Common myeloid progenitor, CD34-positive (primary cell): ENCODE measurements at regions not wholly inside any gene's neighbourhood (a gene's known extent, or its start where the extent isn't known, plus 50 kb on each side); places are given as distances from the start of the nearest gene placed in this dataset.

Experiments used
- CTCF ChIA-PET: fragments of 350-600 bp; sonication (Branson Sonifier 250); formaldehyde crosslinking; loops from one replicate; lab custom pipeline; 2021; ENCODE audit warnings: antibody characterized with exemption; lab: Charles Lee
- POLR2A ChIA-PET: fragments of 350-600 bp; sonication (Branson Sonifier 250); formaldehyde crosslinking; loops from one replicate; lab custom pipeline; 2021; ENCODE audit warnings: antibody characterized with exemption; lab: Charles Lee
- DNase-seq, 3 donors: peaks; one replicate each; pipeline versions ENCODE4 v3.0.0 to v3.0.0-alpha.2; 2013
- H3K27ac ChIP-seq, 2 experiments: 1 replicate in 1 of 2; 2 replicates in 1 of 2; pipeline ENCODE4 v1.7.0; 2013; ENCODE audit warnings: inconsistent platforms in 2 of 2, low read length in 2 of 2, mild to moderate bottlenecking in 2 of 2, low read depth in 1 of 2, moderate library complexity in 1 of 2; ENCODE audit not compliant: severe bottlenecking in 2 of 2, insufficient read depth in 1 of 2, poor library complexity in 1 of 2
- H3K27me3 ChIP-seq, 5 experiments: replicated peaks in 2 of 5; 1 replicate in 3 of 5; 2 replicates in 2 of 5; pipeline versions ENCODE4 v1.6.1 to v1.7.0; 2013; ENCODE audit warnings: low read length in 4 of 5, mild to moderate bottlenecking in 2 of 5, moderate library complexity in 2 of 5, inconsistent platforms in 1 of 5; ENCODE audit not compliant: insufficient read depth in 5 of 5, control insufficient read depth in 4 of 5
- H3K36me3 ChIP-seq, 4 experiments: 1 replicate in 2 of 4; 2 replicates in 2 of 4; pipeline versions ENCODE4 v1.6.1 to v1.7.0; 2013; ENCODE audit warnings: low read length in 3 of 4, control low read depth in 1 of 4, mild to moderate bottlenecking in 1 of 4; ENCODE audit not compliant: control insufficient read depth in 4 of 4, insufficient read depth in 4 of 4
- H3K4me1 ChIP-seq, 4 experiments: 1 replicate in 3 of 4; 2 replicates in 1 of 4; pipeline versions ENCODE4 v1.6.1 to v1.7.1; 2013; ENCODE audit warnings: low read length in 3 of 4, mild to moderate bottlenecking in 3 of 4, control low read depth in 1 of 4, inconsistent platforms in 1 of 4, moderate library complexity in 1 of 4; ENCODE audit not compliant: control insufficient read depth in 4 of 4, insufficient read depth in 4 of 4; ENCODE audit errors: control extremely low read depth in 1 of 4
- H3K4me3 ChIP-seq, 7 experiments: 1 replicate in 4 of 7; 2 replicates in 3 of 7; pipeline versions ENCODE4 v1.5.1 to v1.7.0; 2013; ENCODE audit warnings: mild to moderate bottlenecking in 7 of 7, low read length in 6 of 7, moderate library complexity in 6 of 7, inconsistent platforms in 2 of 7, low read depth in 2 of 7, control low read depth in 1 of 7; ENCODE audit not compliant: insufficient read depth in 4 of 7, control insufficient read depth in 1 of 7; ENCODE audit errors: extremely low read depth in 1 of 7
- H3K9me3 ChIP-seq, 5 experiments: 1 replicate in 4 of 5; 2 replicates in 1 of 5; pipeline versions ENCODE4 v1.6.1 to v1.7.1; 2013; ENCODE audit warnings: low read length in 4 of 5, mild to moderate bottlenecking in 2 of 5, inconsistent platforms in 1 of 5, low read depth in 1 of 5, moderate library complexity in 1 of 5; ENCODE audit not compliant: control insufficient read depth in 4 of 5, insufficient read depth in 2 of 5; ENCODE audit errors: control extremely low read depth in 1 of 5
- WGBS: methylation state at CpG from one replicate; pipeline ENCODE4 v1.1.5; 2013; ENCODE audit not compliant: insufficient coverage; 5-methylcytosine and 5-hydroxymethylcytosine counted together

- 90% methylated on average over 2 of the region's 3 CpGs for WGBS
- DNase-seq, result no peak
- Histone ChIP-seq H3K4me3 (no peak overlapping the region), H3K36me3 (no peaks in the 10 kb centered on the region), H3K27ac (no peak overlapping the region), H3K4me1 (no peaks in the 10 kb centered on the region), H3K27me3 (no peaks in the 10 kb centered on the region), H3K9me3 (peaks cover 0 to 1% (median 0%) of the 10 kb centered on the region in 5 experiments)
- CTCF ChIA-PET, result no interaction called here
- POLR2A ChIA-PET, result no interaction called here
Measured at GRCh38 chr20:21902391-21902790, 196.9 kb downstream of the PAX1 start.

DNA sequence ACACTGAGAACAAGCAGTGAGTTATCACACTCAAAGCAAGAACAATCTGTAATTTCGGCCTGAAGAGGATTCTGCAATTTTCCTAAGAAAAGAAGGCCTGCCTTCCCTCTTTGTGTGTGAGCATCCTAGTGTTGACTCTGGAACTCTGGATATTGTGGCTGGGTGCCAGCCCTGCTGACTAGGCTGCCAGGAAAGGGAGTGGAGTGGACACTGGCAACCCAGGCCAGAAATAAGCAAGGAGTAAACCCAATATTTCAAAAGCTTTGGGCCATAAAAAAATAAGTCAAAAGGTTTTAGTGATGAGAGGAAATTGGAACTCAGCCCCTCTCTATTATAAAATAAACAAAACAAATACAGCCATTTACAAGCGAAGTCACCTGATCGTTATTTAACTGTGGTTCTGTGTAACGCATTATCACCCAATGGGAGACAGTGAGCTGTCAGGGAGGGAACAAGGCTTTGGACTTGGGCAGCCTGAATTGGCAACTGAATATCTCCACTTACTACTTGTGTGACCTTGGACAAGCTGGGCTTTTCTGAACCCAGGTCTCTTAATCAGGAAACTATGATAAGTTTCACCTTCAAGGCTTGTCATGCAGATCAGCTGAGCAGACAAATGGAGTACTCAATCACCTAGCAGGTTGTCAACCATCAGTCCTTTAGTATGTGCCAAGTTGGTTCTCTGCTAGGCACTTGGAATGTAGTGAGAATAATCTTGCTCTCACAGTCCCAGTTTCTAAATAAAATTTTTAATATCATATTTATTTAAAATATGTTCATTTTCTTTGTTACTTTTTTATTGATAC is 196.2 kb downstream of the PAX1 start:
- DNase-seq, result no peak
- no peaks in the 10 kb centered on the region for H3K36me3 ChIP-seq
- 95% methylated on average over 4 of the region's 4 CpGs for WGBS
- H3K27me3 ChIP-seq, result no peaks in the 10 kb centered on the region
- H3K27ac ChIP-seq, result no peak overlapping the region
- ChIA-PET CTCF (no interaction called here), POLR2A (no interaction called here)
- H3K9me3 ChIP-seq, result peaks cover 0 to 1% (median 0%) of the 10 kb centered on the region in 5 experiments
- no peaks in the 10 kb centered on the region for H3K4me1 ChIP-seq
- no peak overlapping the region for H3K4me3 ChIP-seq

GRCh38 chr20:21900431-21900830 is 195.0 kb downstream of the PAX1 start:
- Histone ChIP-seq H3K4me1 (no peaks in the 10 kb centered on the region), H3K4me3 (no peak overlapping the region), H3K36me3 (no peaks in the 10 kb centered on the region), H3K27me3 (no peaks in the 10 kb centered on the region), H3K9me3 (peaks cover 0 to 1% (median 0%) of the 10 kb centered on the region in 5 experiments), H3K27ac (no peak overlapping the region)
- DNase-seq, result no peak
- POLR2A ChIA-PET, result no interaction called here
- WGBS, result 100% methylated on average over 5 of the region's 5 CpGs
- CTCF ChIA-PET, result no interaction called here

GRCh38 chr20:21874921-21875320 is 169.5 kb downstream of the PAX1 start:
- POLR2A ChIA-PET, result no interaction called here
- no peak for DNase-seq
- Histone ChIP-seq H3K4me3 (no peak overlapping the region), H3K4me1 (no peaks in the 10 kb centered on the region), H3K27ac (no peak overlapping the region), H3K9me3 (no peaks in the 10 kb centered on the region), H3K36me3 (no peaks in the 10 kb centered on the region), H3K27me3 (no peaks in the 10 kb centered on the region)
- CTCF ChIA-PET, result no interaction called here

DNA sequence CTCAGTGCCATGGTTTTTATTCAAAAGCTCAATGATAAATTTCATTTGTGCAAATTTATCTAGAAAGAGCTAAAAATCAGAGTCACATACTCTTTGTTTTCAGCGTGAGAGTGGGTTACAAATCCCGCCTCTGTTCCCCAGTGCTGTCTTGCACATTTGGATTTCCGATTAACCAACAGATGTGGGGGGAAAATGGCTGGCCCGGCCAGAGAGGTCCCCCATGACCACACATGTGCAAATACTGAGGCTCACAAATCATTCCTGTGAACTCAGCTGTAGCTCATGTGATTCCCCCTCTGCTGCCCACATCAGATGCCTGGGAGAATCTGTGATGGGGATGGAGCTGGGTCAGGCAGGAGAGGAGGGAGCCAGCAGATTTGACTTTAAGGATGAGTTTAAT is 168.7 kb downstream of the PAX1 start:
- ChIA-PET CTCF (no interaction called here), POLR2A (no interaction called here)
- Histone ChIP-seq H3K27ac (no peak overlapping the region), H3K9me3 (no peaks in the 10 kb centered on the region), H3K36me3 (no peaks in the 10 kb centered on the region), H3K27me3 (no peaks in the 10 kb centered on the region), H3K4me3 (no peak overlapping the region), H3K4me1 (no peaks in the 10 kb centered on the region)
- no peak for DNase-seq
- 93% methylated on average over 3 of the region's 4 CpGs for WGBS

- WGBS, result 100% methylated on average over 1 of the region's 3 CpGs
- POLR2A ChIA-PET, result no interaction called here
Measured at GRCh38 chr20:21873291-21873690, 167.8 kb downstream of the PAX1 start.

GRCh38 chr20:21867811-21868210 is 162.3 kb downstream of the PAX1 start:
- Histone ChIP-seq H3K9me3 (no peaks in the 10 kb centered on the region), H3K27me3 (no peaks in the 10 kb centered on the region), H3K4me3 (no peak overlapping the region), H3K27ac (no peak overlapping the region), H3K36me3 (no peaks in the 10 kb centered on the region), H3K4me1 (no peaks in the 10 kb centered on the region)
- CTCF ChIA-PET, result no interaction called here
- no peak for DNase-seq
- POLR2A ChIA-PET, result no interaction called here
- 100% methylated on average over 1 of the region's 4 CpGs for WGBS

More at GRCh38 chr20:21873291-21873690, 167.8 kb downstream of the PAX1 start:
- no peaks in the 10 kb centered on the region for H3K27me3 ChIP-seq
- CTCF ChIA-PET, result no interaction called here
- no peaks in the 10 kb centered on the region for H3K9me3 ChIP-seq
- H3K4me1 ChIP-seq, result no peaks in the 10 kb centered on the region
- H3K27ac ChIP-seq, result no peak overlapping the region
- H3K4me3 ChIP-seq, result no peak overlapping the region
- no peak for DNase-seq
- H3K36me3 ChIP-seq, result no peaks in the 10 kb centered on the region
